GM13977 (cell line): ENCODE measurements at regions not wholly inside any gene's neighbourhood (a gene's known extent, or its start where the extent isn't known, plus 50 kb on each side); places are given as distances from the start of the nearest gene placed in this dataset.

ENCODE experiments used
- DNase-seq: peaks from one replicate; pipeline ENCODE4 v3.0.0; 2012; ENCODE audit warnings: low spot score
- CTCF ChIP-seq: IDR thresholded peaks from 2 replicates; pipeline ENCODE4 v1.5.1; 2012; ENCODE audit warnings: mild to moderate bottlenecking, control low read depth; ENCODE audit not compliant: insufficient read depth; ENCODE audit errors: extremely low read depth, missing control alignments
- in situ Hi-C: fragments of 300-500 bp; cut with MboI; formaldehyde crosslinking; loops from one replicate; pipeline ENCODE4 v1.12.0; 2022; ENCODE audit warnings: low sequenced_read_pairs, low pct_unique_long_range_greater_than_20kb, mixed read lengths, inconsistent platforms; ENCODE audit not compliant: unreplicated experiment

GRCh38 chrX:43560247-43560946, 95.7 kb upstream of the MAOA start:
- no peak for DNase-seq
- no peak for TF ChIP-seq CTCF
- in situ Hi-C loops: loop anchor here (25.0 kb wide), 1 partner anchor 1773 kb away; no protein-coding TSS in a partner anchor

- in situ Hi-C loops: loop anchor here (25.0 kb wide), 1 partner anchor 1775 kb away; no protein-coding TSS in a partner anchor
- no peak for TF ChIP-seq CTCF
- DNase-seq: no peak
Measured at GRCh38 chrX:43562372-43562771, 93.7 kb upstream of the MAOA start.

GRCh38 chrX:43564953-43565352, 91.1 kb upstream of the MAOA start:
- in situ Hi-C loops: loop anchor here (25.0 kb wide), 1 partner anchor 1778 kb away; no protein-coding TSS in a partner anchor
- no peak for DNase-seq
- no peak for TF ChIP-seq CTCF

- DNase-seq: no peak
- in situ Hi-C loops: loop anchor here (25.0 kb wide), 1 partner anchor 1779 kb away; no protein-coding TSS in a partner anchor
- no peak for TF ChIP-seq CTCF
Measured at GRCh38 chrX:43566170-43566569, 89.9 kb upstream of the MAOA start.

- no peak for TF ChIP-seq CTCF
- DNase-seq: no peak
- in situ Hi-C loops: loop anchor here (25.0 kb wide), 1 partner anchor 1786 kb away; no protein-coding TSS in a partner anchor
Measured at GRCh38 chrX:43573441-43574015, 82.6 kb upstream of the MAOA start.

GRCh38 chrX:43580621-43581020, 75.5 kb upstream of the MAOA start:
- in situ Hi-C loops: no loop called here
- no peak for DNase-seq
- TF ChIP-seq CTCF: no peak
